ENCODE measurements at regions not wholly inside any gene's neighbourhood (a gene's known extent, or its start where the extent isn't known, plus 50 kb on each side); places are given as distances from the start of the nearest gene placed in this dataset.
"Not testable (repeated sequence)": the region's sequence is repeated elsewhere in the genome, so short reads cannot be mapped to it uniquely, and the experiment has no call there.

- no peak for DNase-seq
Measured at GRCh38 chr3:11711876-11712275, 68.2 kb upstream of the VGLL4 start.

DNA sequence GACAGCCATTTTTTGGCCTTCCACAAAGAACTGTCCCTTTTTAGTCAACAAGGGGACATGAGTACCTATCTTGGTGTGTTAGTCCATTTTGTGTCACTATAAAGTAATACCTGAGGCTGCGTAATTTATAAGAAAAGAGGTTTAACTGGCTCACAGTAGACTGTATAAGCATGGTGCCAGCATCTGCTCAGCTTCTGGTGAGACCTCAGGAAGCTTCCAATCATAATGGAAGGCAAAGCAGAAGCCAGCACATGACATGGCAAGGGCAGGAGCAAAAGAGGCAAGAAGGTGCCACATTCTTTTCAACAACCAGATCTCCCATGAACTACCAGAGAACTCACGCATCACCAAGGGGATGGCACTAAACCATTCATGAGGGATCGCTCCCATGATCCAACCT is 66.1 kb upstream of the VGLL4 start:
- no peak for DNase-seq

DNA sequence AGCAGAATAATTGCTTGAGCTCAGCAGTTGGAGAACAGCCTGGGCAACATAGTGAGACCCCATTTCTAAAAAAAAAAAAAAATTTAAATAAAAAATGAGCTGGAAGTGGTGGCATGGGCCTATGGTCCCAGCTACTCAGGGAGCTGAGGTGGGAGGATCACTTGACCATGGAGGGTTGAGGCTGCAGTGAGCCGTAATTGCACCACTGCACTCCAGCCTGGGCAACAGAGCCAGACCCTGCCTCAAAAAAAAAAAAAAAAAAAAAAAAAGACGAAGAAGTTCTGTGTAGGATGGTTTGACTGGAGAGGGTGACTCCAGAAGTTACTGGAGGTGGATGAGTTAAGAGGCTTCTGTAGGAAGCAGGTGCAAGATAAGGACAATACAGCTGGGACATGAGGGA is 63.4 kb upstream of the VGLL4 start:
- DNase-seq = not testable (repeated sequence)

DNA sequence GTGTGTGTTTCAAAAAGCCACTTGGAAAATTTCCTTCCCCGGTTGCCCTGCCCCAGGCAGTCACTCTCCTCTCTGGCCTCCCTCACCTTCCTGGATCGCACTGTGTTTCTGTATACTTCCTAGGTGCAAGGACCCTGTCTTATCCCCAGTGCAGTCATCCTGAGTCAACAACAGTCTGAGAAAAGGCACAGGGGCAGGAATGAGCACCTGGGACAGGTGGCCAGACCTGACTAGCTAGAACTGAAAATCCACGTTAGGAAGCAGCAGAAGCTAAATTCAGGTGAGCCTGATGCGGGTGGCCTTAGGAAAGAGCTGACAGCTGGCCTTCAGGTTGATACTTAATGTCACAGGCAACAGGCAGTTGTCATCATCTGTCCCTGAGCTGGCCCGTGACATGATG is 62.9 kb upstream of the VGLL4 start:
- DNase-seq = no peak

DNA sequence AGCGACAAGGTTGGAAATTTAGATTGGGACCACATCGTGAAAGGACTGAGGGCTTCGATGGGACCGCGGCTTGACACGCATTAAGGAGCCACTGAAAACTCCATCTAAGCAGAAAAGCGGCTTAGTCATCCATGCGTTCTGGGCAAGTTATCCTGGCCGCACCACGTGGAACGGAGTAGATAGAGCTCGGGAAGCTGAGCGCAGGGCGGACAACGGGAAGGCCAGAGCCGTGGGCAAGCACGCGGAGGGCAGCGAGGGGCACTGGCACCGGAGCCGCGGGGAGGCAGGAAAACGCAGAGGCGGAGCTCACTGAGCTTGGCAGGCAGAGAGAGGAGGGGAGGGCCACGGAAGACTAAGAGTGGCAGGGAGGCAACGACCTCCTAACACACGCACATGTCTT is 61.3 kb upstream of the VGLL4 start:
- no peak for DNase-seq

- no peak for DNase-seq
Measured at GRCh38 chr3:11703146-11703545, 59.4 kb upstream of the VGLL4 start.

- no peak for DNase-seq
Measured at GRCh38 chr3:11699083-11699427, 55.3 kb upstream of the VGLL4 start.

DNA sequence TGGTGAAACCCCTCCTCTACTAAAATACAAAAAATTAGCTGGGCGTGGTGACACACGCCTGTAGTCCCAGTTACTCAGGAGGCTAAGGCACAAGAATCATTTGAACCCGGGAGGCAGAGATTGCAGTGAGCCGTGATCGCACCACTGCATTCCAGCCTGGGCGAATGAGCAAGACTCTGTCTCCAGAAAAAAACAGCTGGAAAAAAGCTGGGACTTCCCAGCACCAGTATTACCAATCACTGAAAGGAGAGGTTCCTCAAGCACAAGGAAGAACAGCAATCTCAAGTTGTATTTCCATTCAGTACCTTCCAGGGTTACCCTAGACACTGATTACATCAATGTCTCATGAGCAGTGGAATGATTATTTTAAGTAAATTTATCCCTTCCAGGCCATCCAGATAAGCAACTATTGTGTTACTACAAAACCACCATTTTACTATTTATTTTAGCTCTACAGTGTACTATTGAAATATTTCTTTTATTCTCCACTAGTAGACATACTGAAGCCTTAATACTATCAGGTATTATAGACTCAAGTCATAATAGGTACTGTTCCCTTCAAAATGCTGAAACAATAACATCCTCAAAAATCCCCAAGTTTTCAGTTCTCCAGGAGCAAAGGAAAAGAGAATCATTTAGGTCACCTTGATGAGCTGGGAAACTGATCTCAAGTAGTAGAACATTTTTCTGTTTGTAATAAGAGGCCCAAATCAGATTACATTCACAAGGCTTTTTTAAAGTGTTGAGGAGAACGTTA is 54.8 kb upstream of the VGLL4 start:
- DNase-seq = no peak

GRCh38 chr3:11697701-11698100 is 54.0 kb upstream of the VGLL4 start:
- no peak for DNase-seq

- DNase-seq = no peak
Measured at GRCh38 chr3:11696054-11696453, 52.3 kb upstream of the VGLL4 start.
